ENCODE measurements at regions not wholly inside any gene's neighbourhood (a gene's known extent, or its start where the extent isn't known, plus 50 kb on each side); places are given as distances from the start of the nearest gene placed in this dataset.

DNA sequence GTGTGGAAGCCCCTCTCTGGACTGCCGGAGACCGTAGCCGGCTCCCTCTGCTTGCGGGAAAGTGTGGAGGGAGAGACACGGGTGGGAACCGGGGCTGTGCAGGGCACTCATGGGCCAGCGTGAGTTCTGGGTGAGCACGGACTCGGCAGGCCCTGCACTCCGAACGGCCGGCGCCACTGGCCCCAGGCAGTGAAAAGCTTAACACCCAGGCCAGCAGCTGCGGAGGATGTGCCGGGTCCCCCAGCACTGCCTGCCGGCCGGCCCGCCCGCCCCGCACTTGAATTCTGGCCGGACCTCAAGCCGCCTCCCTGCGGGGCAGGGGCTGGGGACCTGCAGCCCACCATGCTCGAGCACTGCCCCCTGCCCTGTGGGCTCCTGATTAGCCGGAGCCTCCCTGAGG, 147.0 kb downstream of the FGF9 start:
- Histone ChIP-seq H3K27me3 (ENCODE audit: low read depth, low read length) (no peaks in the 10 kb centered on the region), H3K4me3 (ENCODE audit: low read depth in 1 of 2, low read length in 2 of 2) (no peak overlapping the region), H3K9me3 (ENCODE audit: control insufficient read depth in 1 of 2, low read length in 2 of 2) (no peaks in the 10 kb centered on the region), H3K27ac (ENCODE audit: low read length) (no peak overlapping the region), H3K4me1 (ENCODE audit: control insufficient read depth in 1 of 2, insufficient read depth in 2 of 2, low read length in 2 of 2) (peaks cover 0 to 11% of the 10 kb centered on the region in 2 donors), H3K36me3 (ENCODE audit: control insufficient read depth in 1 of 2, insufficient read depth in 2 of 2, low read length in 2 of 2) (no peaks in the 10 kb centered on the region)

- no peaks in the 10 kb centered on the region for H3K36me3 ChIP-seq (ENCODE audit: control insufficient read depth in 1 of 2, insufficient read depth in 2 of 2, low read length in 2 of 2)
- H3K4me3 ChIP-seq (ENCODE audit: low read depth in 1 of 2, low read length in 2 of 2), result no peak overlapping the region
- no peaks in the 10 kb centered on the region for H3K27me3 ChIP-seq (ENCODE audit: low read depth, low read length)
- H3K9me3 ChIP-seq (ENCODE audit: control insufficient read depth in 1 of 2, low read length in 2 of 2), result no peaks in the 10 kb centered on the region
- no peak overlapping the region for H3K27ac ChIP-seq (ENCODE audit: low read length)
- peaks cover 0 to 20% of the 10 kb centered on the region in 2 donors for H3K4me1 ChIP-seq (ENCODE audit: control insufficient read depth in 1 of 2, insufficient read depth in 2 of 2, low read length in 2 of 2)
These were observed 151.2 kb downstream of the FGF9 start for GRCh38 chr13:21822029-21822428.

DNA sequence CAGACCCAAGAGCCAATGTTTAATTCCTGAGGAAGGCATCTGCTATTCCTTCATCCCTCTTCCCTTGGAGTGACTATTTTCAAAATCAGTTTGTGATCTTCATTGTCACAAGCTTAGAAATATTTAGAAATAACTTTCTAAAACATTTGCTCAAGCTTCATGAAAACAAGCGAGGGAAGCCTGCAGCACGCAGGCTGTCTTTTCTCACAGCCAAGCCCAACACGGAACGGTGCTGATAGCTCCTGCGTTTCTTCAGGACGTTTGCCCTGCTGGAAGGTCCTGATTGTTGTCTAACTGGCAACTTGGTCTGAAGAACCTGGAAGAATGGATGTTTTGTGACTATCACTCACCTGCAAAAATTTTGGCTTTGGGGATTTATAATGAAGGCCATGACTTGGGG, 152.5 kb downstream of the FGF9 start:
- Histone ChIP-seq H3K36me3 (ENCODE audit: control insufficient read depth in 1 of 2, insufficient read depth in 2 of 2, low read length in 2 of 2) (no peaks in the 10 kb centered on the region), H3K4me1 (ENCODE audit: control insufficient read depth in 1 of 2, insufficient read depth in 2 of 2, low read length in 2 of 2) (peaks cover 0 to 20% of the 10 kb centered on the region in 2 donors), H3K9me3 (ENCODE audit: control insufficient read depth in 1 of 2, low read length in 2 of 2) (no peaks in the 10 kb centered on the region), H3K27me3 (ENCODE audit: low read depth, low read length) (no peaks in the 10 kb centered on the region), H3K4me3 (ENCODE audit: low read depth in 1 of 2, low read length in 2 of 2) (no peak overlapping the region), H3K27ac (ENCODE audit: low read length) (no peak overlapping the region)

DNA sequence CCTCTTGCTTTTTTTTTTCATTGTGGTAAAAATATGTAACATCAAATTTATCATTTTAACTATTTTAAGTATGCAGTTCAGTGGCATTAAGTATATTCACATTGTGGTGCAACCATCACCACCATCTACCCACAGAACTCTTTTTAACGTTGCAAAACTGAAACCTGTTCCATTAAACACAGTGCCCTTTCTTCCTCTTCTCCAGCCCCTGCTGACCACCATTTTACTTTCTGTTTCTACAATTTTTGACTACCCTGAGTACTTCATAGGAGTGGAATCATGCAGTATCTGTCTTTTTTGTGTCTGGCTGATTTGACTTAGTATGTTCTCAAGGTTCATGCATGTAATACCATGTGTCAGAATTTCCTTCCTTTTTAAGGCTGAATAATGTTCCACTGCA, 153.1 kb downstream of the FGF9 start:
- no peaks in the 10 kb centered on the region for H3K27me3 ChIP-seq (ENCODE audit: low read depth, low read length)
- no peaks in the 10 kb centered on the region for H3K36me3 ChIP-seq (ENCODE audit: control insufficient read depth in 1 of 2, insufficient read depth in 2 of 2, low read length in 2 of 2)
- H3K4me1 ChIP-seq (ENCODE audit: control insufficient read depth in 1 of 2, insufficient read depth in 2 of 2, low read length in 2 of 2), result peaks cover 0 to 20% of the 10 kb centered on the region in 2 donors
- no peak overlapping the region for H3K27ac ChIP-seq (ENCODE audit: low read length)
- no peak overlapping the region for H3K4me3 ChIP-seq (ENCODE audit: low read depth in 1 of 2, low read length in 2 of 2)
- no peaks in the 10 kb centered on the region for H3K9me3 ChIP-seq (ENCODE audit: control insufficient read depth in 1 of 2, low read length in 2 of 2)

DNA sequence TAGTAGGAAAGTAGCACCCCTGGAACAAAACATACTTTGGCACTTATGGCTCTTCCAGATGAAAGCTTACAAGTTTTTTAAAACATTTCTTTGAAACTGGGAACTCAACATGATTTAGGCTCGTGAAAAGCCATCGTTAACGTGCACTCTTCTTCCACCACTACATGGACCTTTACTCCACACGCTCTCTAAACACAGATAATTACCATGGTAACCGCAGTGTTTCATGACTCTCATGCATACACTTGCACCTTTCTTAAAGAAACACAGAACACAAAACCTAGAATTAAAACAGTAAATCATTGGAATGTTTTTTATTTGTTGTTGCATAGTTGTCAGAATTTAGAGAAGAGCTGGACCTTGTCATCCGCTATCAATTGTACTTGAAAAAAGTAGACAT, 154.3 kb downstream of the FGF9 start:
- Histone ChIP-seq H3K4me1 (ENCODE audit: control insufficient read depth in 1 of 2, insufficient read depth in 2 of 2, low read length in 2 of 2) (peaks cover 0 to 20% of the 10 kb centered on the region in 2 donors), H3K9me3 (ENCODE audit: control insufficient read depth in 1 of 2, low read length in 2 of 2) (no peaks in the 10 kb centered on the region), H3K36me3 (ENCODE audit: control insufficient read depth in 1 of 2, insufficient read depth in 2 of 2, low read length in 2 of 2) (no peaks in the 10 kb centered on the region), H3K27ac (ENCODE audit: low read length) (no peak overlapping the region), H3K4me3 (ENCODE audit: low read depth in 1 of 2, low read length in 2 of 2) (no peak overlapping the region), H3K27me3 (ENCODE audit: low read depth, low read length) (no peaks in the 10 kb centered on the region)

- no peaks in the 10 kb centered on the region for H3K27me3 ChIP-seq (ENCODE audit: low read depth, low read length)
These were observed 154.9 kb downstream of the FGF9 start for GRCh38 chr13:21825801-21826200.

GRCh38 chr13:21826214-21827015, 155.5 kb downstream of the FGF9 start:
- H3K4me3 ChIP-seq (ENCODE audit: low read depth in 1 of 2, low read length in 2 of 2), result no peak overlapping the region
- no peaks in the 10 kb centered on the region for H3K27me3 ChIP-seq (ENCODE audit: low read depth, low read length)
- no peaks in the 10 kb centered on the region for H3K36me3 ChIP-seq (ENCODE audit: control insufficient read depth in 1 of 2, insufficient read depth in 2 of 2, low read length in 2 of 2)
- peaks cover 0 to 20% of the 10 kb centered on the region in 2 donors for H3K4me1 ChIP-seq (ENCODE audit: control insufficient read depth in 1 of 2, insufficient read depth in 2 of 2, low read length in 2 of 2)
- no peaks in the 10 kb centered on the region for H3K9me3 ChIP-seq (ENCODE audit: control insufficient read depth in 1 of 2, low read length in 2 of 2)
- H3K27ac ChIP-seq (ENCODE audit: low read length), result no peak overlapping the region

More at GRCh38 chr13:21825801-21826200, 154.9 kb downstream of the FGF9 start:
- H3K4me1 ChIP-seq (ENCODE audit: control insufficient read depth in 1 of 2, insufficient read depth in 2 of 2, low read length in 2 of 2), result peaks cover 0 to 20% of the 10 kb centered on the region in 2 donors
- H3K9me3 ChIP-seq (ENCODE audit: control insufficient read depth in 1 of 2, low read length in 2 of 2), result no peaks in the 10 kb centered on the region
- no peak overlapping the region for H3K27ac ChIP-seq (ENCODE audit: low read length)
- no peak overlapping the region for H3K4me3 ChIP-seq (ENCODE audit: low read depth in 1 of 2, low read length in 2 of 2)
- no peaks in the 10 kb centered on the region for H3K36me3 ChIP-seq (ENCODE audit: control insufficient read depth in 1 of 2, insufficient read depth in 2 of 2, low read length in 2 of 2)

DNA sequence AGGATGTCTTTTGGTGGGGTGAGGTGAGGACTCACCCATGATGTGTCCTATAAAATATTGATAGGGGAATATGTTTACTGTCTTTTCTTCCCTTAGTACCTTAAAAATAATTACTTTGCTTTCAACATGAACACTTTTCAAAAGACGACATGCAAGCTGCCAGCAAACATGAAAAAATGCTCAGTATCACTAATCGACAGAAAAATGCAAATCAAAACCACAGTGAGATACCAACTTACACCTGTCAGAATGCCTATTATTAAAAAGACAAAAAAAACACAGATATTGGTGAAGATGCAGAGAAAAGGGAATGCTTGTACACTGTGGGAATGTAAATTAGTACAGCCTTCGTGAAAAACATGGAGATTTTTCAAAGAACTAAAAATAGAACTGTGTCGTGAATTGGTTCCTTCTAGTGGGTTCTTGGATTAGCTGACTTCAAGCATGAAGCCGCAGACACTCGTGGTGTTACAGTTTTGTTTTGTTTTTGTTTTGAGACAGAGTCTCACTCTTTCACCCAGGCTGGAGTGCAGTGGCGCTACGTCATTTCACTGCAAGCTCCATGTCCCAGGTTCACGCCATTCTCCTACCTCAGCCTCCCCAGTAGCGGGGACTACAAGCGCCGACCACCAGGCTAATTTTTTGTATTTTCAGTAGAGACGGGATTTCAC, 160.9 kb downstream of the FGF9 start:
- H3K36me3 ChIP-seq (ENCODE audit: control insufficient read depth in 1 of 2, insufficient read depth in 2 of 2, low read length in 2 of 2), result no peaks in the 10 kb centered on the region
- H3K9me3 ChIP-seq (ENCODE audit: control insufficient read depth in 1 of 2, low read length in 2 of 2), result no peaks in the 10 kb centered on the region
- no peaks in the 10 kb centered on the region for H3K4me1 ChIP-seq (ENCODE audit: control insufficient read depth in 1 of 2, insufficient read depth in 2 of 2, low read length in 2 of 2)
- H3K27me3 ChIP-seq (ENCODE audit: low read depth, low read length), result no peaks in the 10 kb centered on the region
- no peak overlapping the region for H3K4me3 ChIP-seq (ENCODE audit: low read depth in 1 of 2, low read length in 2 of 2)
- H3K27ac ChIP-seq (ENCODE audit: low read length), result no peak overlapping the region

GRCh38 chr13:21833921-21834320, 163.0 kb downstream of the FGF9 start:
- Histone ChIP-seq H3K27me3 (ENCODE audit: low read depth, low read length) (no peaks in the 10 kb centered on the region), H3K4me3 (ENCODE audit: low read depth in 1 of 2, low read length in 2 of 2) (no peak overlapping the region), H3K4me1 (ENCODE audit: control insufficient read depth in 1 of 2, insufficient read depth in 2 of 2, low read length in 2 of 2) (no peaks in the 10 kb centered on the region), H3K27ac (ENCODE audit: low read length) (no peak overlapping the region), H3K36me3 (ENCODE audit: control insufficient read depth in 1 of 2, insufficient read depth in 2 of 2, low read length in 2 of 2) (no peaks in the 10 kb centered on the region), H3K9me3 (ENCODE audit: control insufficient read depth in 1 of 2, low read length in 2 of 2) (no peaks in the 10 kb centered on the region)

GRCh38 chr13:21834521-21834920, 163.6 kb downstream of the FGF9 start:
- no peak overlapping the region for H3K27ac ChIP-seq (ENCODE audit: low read length)
- H3K27me3 ChIP-seq (ENCODE audit: low read depth, low read length), result no peaks in the 10 kb centered on the region
- H3K4me3 ChIP-seq (ENCODE audit: low read depth in 1 of 2, low read length in 2 of 2), result no peak overlapping the region
- H3K4me1 ChIP-seq (ENCODE audit: control insufficient read depth in 1 of 2, insufficient read depth in 2 of 2, low read length in 2 of 2), result no peaks in the 10 kb centered on the region
- no peaks in the 10 kb centered on the region for H3K36me3 ChIP-seq (ENCODE audit: control insufficient read depth in 1 of 2, insufficient read depth in 2 of 2, low read length in 2 of 2)
- H3K9me3 ChIP-seq (ENCODE audit: control insufficient read depth in 1 of 2, low read length in 2 of 2), result no peaks in the 10 kb centered on the region

DNA sequence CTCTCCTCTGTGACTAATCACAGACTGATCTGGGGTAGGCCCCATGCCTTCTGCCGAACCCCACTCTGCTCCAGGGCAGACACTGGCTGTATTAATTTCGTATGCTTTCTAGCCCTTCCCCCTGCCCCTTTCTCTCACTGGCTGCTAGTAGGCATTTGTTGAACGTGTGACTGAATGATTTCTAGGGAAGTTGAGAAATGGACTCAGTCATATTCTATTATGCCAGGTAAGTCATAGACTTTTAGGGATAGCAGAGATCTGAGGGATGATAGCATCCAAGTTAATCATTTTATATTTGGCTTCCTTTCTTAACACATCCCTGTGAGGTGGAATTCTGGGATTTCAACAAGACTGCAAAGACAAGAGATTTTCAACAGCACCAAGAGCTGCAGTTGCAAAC, 166.4 kb downstream of the FGF9 start:
- no peaks in the 10 kb centered on the region for H3K9me3 ChIP-seq (ENCODE audit: control insufficient read depth in 1 of 2, low read length in 2 of 2)
- H3K4me1 ChIP-seq (ENCODE audit: control insufficient read depth in 1 of 2, insufficient read depth in 2 of 2, low read length in 2 of 2), result no peaks in the 10 kb centered on the region
- no peak overlapping the region for H3K27ac ChIP-seq (ENCODE audit: low read length)
- H3K4me3 ChIP-seq (ENCODE audit: low read depth in 1 of 2, low read length in 2 of 2), result no peak overlapping the region
- no peaks in the 10 kb centered on the region for H3K36me3 ChIP-seq (ENCODE audit: control insufficient read depth in 1 of 2, insufficient read depth in 2 of 2, low read length in 2 of 2)
- H3K27me3 ChIP-seq (ENCODE audit: low read depth, low read length), result no peaks in the 10 kb centered on the region
